ENCODE measurements at regions not wholly inside any gene's neighbourhood (a gene's known extent, or its start where the extent isn't known, plus 50 kb on each side); places are given as distances from the start of the nearest gene placed in this dataset.
"Not testable (repeated sequence)": the region's sequence is repeated elsewhere in the genome, so short reads cannot be mapped to it uniquely, and the experiment has no call there.

DNA sequence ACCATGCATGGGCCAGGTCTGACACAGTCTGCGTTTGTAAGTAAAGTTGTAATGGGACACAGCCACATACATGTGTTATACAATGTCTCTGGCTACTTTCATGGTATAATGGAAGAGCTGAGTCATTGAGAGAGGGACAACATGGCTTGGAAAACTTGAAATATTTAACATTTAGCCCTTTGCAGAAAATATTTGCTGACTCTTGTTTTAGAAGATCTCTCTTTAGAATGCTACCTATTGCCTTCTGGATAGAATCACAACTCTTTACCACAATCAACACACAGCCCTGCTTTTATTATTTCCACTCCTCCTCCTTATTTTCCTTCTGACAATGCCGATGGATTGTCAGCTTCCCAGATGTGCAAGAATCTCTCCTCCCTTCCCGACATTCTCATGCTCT lies 138.4 kb upstream of the DUSP22 start:
- not testable (repeated sequence) for TF ChIP-seq NR2F2 (IDR thresholded peaks at IDR 0.05); CTCF (IDR thresholded peaks at IDR 0.05; ENCODE audit: low read depth, low read length, missing input control)

All from liver (tissue), 3 donors.